ENCODE measurements at regions not wholly inside any gene's neighbourhood (a gene's known extent, or its start where the extent isn't known, plus 50 kb on each side); places are given as distances from the start of the nearest gene placed in this dataset.

GRCh38 chr10:28127881-28128280 is 129.0 kb upstream of the ODAD2 start:
- no peaks in the 10 kb centered on the region for H3K36me3 ChIP-seq
- H3K9me3 ChIP-seq = no peaks in the 10 kb centered on the region
- no peak overlapping the region for H3K4me3 ChIP-seq
- H3K4me1 ChIP-seq = no peaks in the 10 kb centered on the region
- no peak overlapping the region for H3K27ac ChIP-seq
- H3K27me3 ChIP-seq = no peaks in the 10 kb centered on the region
- DNase-seq (ENCODE audit: low spot score) = no peak
- TF ChIP-seq CTCF (IDR thresholded peaks at IDR 0.05) = no peak

- no peak for DNase-seq (ENCODE audit: low spot score)
- no peak for TF ChIP-seq CTCF (IDR thresholded peaks at IDR 0.05)
- no peak overlapping the region for H3K4me3 ChIP-seq
- H3K27me3 ChIP-seq = no peaks in the 10 kb centered on the region
- no peaks in the 10 kb centered on the region for H3K36me3 ChIP-seq
- no peak overlapping the region for H3K27ac ChIP-seq
- no peaks in the 10 kb centered on the region for H3K9me3 ChIP-seq
- no peaks in the 10 kb centered on the region for H3K4me1 ChIP-seq
Measured at GRCh38 chr10:28125701-28126100, 126.8 kb upstream of the ODAD2 start.

- no peak for TF ChIP-seq CTCF (IDR thresholded peaks at IDR 0.05)
- DNase-seq (ENCODE audit: low spot score) = no peak
- Histone ChIP-seq H3K4me1 (no peaks in the 10 kb centered on the region), H3K27ac (no peak overlapping the region), H3K27me3 (no peaks in the 10 kb centered on the region), H3K36me3 (peaks cover 6% of the 10 kb centered on the region), H3K4me3 (no peak overlapping the region), H3K9me3 (no peaks in the 10 kb centered on the region)
Measured at GRCh38 chr10:28120795-28121194, 121.9 kb upstream of the ODAD2 start.

GRCh38 chr10:28120043-28120749 is 121.3 kb upstream of the ODAD2 start:
- H3K9me3 ChIP-seq = no peaks in the 10 kb centered on the region
- no peaks in the 10 kb centered on the region for H3K4me1 ChIP-seq
- H3K4me3 ChIP-seq = no peak overlapping the region
- H3K27me3 ChIP-seq = no peaks in the 10 kb centered on the region
- TF ChIP-seq CTCF (IDR thresholded peaks at IDR 0.05) = no peak
- no peak for DNase-seq (ENCODE audit: low spot score)
- H3K36me3 ChIP-seq = peaks cover 6% of the 10 kb centered on the region
- H3K27ac ChIP-seq = no peak overlapping the region

GRCh38 chr10:28118985-28119628 is 120.2 kb upstream of the ODAD2 start:
- Histone ChIP-seq H3K27ac (no peak overlapping the region), H3K9me3 (no peaks in the 10 kb centered on the region)

More at GRCh38 chr10:28118985-28119628, 120.2 kb upstream of the ODAD2 start:
- Histone ChIP-seq H3K27me3 (no peaks in the 10 kb centered on the region), H3K4me1 (no peaks in the 10 kb centered on the region), H3K36me3 (peaks cover 6% of the 10 kb centered on the region), H3K4me3 (no peak overlapping the region)
- DNase-seq (ENCODE audit: low spot score) = no peak
- TF ChIP-seq CTCF (IDR thresholded peaks at IDR 0.05) = no peak
